ENCODE measurements at regions not wholly inside any gene's neighbourhood (a gene's known extent, or its start where the extent isn't known, plus 50 kb on each side); places are given as distances from the start of the nearest gene placed in this dataset.
"Not testable (repeated sequence)": the region's sequence is repeated elsewhere in the genome, so short reads cannot be mapped to it uniquely, and the experiment has no call there.

DNA sequence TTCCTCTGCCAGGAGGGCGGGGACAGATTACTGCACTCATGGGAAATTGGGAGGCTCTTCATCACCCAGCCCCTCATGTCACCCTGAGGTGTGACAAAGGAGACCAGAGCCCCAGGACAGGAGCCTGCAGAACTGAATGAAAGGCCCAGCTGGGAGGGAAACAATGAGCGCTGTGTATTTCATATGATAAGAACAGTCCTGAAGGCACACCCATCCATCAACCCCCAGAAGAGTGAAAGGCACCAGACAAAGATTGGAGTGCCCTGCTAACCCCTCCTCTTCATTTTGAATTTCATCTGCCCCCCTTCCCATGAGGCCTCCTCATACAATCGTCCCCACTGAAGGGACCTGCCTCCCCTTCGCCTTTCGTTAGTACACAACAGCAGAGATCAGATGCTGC lies 160.0 kb upstream of the PRICKLE2 start:
- no peak for DNase-seq

DNA sequence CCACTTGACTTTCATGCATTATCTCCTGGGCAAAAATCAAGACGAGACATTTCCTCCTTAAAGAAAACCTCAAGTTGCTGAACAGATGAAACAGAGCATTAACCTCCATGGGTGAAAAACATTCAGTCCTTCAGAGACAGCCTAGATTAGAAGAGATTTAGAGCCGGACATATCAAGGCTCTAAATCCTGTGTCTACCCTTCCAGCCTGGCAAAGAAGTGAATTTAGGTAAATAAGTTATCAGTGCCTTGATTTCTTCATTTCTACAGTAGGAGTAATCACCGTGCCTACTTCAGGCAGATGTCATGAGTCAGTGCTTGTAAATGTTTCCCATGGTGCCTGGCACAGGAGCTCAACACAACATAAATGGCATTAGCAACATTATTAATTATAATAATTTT lies 159.3 kb upstream of the PRICKLE2 start:
- no peak for DNase-seq

DNA sequence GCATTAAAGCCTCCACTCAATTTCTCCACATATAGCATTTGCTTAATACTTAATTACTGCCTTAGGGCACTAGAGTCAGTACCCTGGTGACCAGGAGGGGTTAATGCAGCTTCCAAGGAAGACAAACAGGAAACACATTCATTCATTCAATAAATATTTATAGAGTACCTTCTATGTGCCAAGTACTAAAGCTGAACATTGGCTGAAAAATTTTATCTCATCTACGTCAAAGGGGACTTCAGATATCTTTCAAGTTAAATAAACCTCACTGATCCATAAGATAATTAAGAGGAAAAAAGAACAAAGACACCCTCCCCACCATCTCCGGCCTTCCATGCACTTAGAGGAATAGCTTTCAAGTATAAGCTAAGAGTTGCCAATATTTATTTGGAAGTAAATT lies 156.9 kb upstream of the PRICKLE2 start:
- no peak for DNase-seq

DNA sequence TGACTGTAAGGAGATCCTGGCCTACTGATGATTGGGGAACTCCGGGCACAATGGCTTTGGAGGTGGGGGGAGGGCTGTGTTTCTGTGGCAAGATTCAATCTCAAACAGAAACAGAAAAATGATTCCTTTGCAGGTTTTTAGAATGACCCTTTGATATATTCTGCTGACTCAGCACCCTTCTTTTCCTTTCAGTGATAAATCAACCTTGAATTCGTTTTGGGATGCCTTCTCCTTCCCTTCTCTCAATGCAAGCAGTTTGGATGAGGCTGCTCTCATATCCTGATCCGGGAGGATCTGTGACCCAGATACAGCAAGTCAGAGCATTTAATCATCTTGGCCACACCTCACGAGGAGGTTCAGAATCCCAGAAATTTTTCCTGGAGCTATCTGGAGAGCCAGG lies 156.1 kb upstream of the PRICKLE2 start:
- DNase-seq = no peak

DNA sequence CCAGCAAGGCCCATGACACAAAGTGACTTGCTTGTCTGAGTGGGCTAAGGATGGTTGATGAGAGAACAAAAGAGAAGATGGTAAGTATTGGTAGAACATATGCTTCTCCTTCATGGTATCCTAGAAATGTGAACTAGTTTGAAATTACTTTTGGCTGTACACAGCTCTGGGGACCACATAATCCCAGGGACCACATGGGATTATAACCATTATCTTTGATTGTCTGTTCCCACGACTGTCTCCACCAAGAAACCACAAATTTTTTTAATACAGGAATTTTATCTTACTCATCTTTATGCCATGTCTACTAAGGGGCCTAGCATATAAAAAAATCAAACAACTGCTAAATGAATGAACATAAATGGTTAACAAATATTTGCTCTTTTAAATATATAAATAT lies 155.3 kb upstream of the PRICKLE2 start:
- no peak for DNase-seq

DNA sequence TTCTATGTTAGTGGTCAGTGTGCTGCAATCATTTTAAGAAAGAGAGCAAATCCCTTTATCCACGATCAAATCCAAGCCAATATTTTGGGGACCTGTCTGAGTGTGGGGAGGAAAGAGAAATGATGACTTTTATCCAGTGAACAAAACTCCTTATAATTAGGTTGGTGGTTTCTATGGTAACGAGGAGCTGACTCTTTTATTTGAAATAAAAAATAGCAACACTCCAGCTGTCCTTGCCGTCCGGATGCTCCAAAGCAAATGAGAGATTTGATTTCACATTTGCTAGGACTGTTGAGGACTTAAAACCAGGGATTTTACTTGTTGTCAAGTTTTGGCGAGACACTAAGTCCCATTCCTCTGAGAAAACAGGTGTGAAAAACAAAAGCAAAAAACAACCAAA lies 154.0 kb upstream of the PRICKLE2 start:
- no peak for DNase-seq

DNA sequence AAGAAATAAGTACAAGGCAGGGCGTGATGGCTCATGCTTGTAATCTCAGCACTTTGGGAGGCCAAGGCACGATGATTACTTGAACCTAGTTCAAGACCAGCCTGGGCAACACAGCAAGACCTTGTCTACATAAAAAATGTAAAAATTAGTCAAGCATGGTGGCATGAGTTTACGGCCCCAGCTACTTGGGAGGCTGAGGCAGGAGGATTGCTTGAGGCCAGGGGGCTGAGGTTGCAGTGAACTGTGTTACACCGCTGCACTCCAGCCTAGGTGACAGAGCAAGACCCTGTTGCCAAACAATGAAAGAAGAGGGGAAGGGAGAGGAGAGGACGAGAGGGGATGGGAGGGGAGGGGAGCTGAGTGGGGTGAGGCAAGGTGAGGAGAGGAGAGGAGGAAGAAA lies 152.7 kb upstream of the PRICKLE2 start:
- no peak for DNase-seq

DNA sequence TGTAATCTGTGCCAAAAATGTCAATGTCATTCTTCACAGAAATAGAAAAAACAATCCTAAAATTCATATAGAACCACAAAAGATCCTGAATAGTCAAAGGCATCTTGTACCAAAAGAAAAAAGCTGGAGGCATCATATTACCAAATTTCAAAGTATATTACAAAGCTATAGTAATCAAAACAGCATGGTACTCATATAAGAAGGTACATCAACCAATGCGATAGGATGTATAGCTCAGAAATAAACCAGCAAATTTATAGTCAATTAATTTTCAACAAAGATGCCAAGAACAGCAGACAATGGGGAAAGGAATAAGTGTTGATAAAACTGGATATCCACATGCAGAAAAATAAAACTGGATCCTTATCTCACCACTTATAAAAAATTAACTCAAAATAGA lies 150.5 kb upstream of the PRICKLE2 start:
- no peak for DNase-seq

DNA sequence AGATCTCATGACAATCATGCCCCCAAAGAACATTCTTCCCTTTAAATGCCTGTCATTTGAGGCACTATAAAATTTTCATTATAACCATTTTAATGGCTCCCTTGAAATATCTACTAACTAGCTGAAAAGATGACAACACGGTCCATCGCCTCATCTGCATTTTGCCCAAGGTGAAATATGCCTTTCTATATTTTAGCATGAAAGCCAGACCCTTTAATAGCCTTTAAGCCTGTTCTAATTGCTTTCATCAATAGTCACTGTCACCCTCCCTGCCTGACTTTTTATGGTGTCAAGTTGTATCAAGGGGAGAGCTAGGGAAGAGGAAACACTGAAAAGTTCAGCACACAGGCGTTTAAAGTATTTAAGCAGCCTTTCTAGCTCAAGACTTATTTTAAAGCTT lies 144.1 kb upstream of the PRICKLE2 start:
- DNase-seq = no peak

DNA sequence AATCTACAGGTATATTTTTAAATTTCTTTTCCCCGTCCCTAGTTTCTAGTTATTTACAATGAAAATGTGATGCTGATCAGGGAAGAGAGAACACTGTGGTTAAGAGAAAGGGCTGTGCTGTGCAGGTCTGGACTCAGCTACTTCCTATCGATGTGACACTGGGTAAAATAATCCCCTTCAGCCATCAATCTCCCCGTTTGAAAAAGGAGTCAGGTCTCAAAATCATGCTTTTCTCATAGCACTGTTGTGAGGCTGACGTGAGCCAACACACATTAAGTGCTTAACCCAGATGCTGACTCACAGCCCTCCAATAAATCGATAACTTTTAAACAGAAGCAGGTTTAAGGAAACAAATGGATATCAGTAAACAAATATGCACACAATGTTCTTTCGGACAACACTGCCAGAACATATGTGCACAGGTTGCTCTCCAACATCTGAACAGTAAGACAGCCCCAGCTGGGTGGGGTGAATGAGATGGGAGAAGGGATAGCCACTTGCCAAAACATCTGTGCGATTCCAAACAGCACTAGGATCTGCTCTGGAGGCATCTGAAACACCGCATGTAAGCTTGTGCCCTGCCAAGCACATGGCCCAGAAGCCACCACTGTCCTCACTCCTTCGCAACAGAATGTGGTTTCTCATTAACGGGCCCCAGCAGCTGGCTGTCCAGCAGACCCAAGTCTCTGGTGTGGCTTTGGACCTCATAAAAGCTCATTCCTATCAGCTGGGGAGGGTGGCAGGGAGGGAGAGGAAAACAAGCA lies 143.2 kb upstream of the PRICKLE2 start:
- no peak for DNase-seq

DNA sequence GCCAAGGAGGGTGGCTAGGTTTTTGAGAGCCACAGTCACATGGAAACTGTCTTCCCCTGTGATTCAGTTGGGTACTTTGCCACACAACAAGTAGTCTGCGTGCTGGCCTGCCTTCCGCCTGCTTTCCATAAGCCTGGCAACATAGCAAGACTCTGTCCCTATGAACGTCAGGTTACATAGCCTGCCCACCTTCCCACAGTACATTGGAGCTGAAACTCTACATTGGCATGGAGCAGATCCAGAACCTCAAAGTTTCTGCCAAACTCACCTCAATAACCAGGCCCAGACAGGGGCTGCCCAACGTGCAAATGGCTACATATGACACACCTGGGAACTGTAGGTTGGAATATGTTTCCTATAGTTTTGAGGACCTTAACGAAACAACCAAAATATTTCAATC lies 140.6 kb upstream of the PRICKLE2 start:
- no peak for DNase-seq

DNA sequence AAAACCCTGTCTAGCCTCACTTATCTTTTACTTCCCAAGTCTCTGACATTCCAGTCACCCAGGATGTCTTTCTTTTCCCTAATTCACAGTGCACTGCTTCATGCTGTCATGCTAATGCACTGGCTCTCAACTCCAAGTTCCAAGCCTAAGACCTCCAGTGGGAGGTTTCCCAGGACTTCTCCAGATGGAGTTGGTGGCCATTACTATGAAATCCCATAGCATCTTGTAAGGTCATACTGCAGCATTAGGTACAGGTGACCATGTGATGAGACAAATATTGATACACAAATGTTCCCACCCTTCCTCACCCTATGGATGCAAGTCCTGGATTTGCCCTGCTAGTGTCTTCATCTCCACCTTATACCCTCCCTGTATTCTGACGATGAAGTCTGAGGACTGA lies 138.6 kb upstream of the PRICKLE2 start:
- no peak for DNase-seq

DNA sequence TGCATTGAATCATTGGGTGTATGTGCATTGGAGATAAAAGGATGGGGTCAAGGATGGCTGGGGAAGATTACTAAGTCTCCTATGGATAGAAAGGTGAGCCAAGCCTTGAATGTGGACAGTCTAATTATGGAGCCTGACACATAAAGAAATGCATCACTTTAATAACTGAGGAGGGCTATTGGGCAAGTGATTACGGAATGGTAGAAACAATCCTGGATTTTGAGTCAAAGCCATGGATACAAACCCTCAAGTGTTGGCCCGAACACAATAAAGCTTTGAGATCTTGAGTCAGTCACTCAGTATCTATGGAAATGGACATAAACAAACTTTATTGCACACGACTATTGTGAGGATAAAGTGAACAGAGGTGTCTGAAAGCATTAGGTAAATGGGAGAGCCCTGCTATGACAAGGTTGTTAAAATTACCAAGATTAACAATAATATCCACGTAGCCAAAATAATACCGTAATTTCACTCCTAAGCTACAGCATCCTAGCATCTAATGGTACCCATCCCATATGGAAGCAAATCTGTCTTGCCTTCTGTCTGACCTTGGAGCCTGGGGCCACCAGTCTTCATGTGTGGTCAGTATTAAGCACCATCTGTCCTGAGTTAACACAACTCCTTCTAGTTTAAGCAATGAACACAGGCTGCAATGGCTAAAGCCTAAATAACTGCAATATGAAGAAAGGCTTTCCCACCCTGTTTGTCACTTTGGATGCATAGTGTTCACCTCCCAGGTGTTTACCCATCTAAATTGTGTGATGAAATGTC lies 136.9 kb upstream of the PRICKLE2 start:
- DNase-seq = no peak

DNA sequence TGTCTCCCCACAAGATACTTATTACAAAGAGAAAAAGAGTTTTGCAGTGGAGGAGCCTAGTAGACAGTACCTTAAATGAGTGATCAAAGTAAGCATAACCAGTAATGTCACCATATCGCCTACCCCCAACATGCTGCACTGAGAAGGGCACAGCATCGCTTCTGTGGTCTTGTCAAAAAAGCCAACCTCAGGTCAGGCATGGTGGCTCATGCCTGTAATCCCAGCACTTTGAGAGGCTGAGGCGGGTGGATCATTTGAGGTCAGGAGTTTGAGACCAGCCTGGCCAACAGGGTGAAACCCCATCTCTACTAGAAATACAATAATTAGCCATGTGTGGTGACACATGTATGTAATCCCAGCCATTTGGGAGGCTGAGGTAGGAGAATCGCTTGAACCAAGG lies 135.8 kb upstream of the PRICKLE2 start:
- not testable (repeated sequence) for DNase-seq

DNA sequence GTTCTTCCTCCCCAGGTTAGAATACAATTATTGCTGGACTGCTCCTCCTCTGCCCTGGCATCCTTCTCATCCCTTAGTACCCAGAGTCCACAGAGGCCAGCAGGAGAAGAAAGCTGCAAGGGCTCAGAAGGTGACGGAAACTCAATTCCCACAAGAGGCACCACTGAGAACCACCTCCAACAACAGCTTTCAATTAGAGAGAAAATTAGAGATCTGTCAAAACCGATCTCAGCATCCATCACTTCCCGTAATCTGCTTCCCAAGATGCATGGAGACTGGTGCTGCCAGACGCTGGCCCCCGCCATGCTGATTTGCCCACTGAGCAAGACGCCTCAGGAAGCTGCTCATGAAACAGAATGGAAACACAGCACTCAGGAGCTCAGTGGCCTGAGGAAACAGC lies 135.0 kb upstream of the PRICKLE2 start:
- peak; percentile 89 for DNase-seq

DNA sequence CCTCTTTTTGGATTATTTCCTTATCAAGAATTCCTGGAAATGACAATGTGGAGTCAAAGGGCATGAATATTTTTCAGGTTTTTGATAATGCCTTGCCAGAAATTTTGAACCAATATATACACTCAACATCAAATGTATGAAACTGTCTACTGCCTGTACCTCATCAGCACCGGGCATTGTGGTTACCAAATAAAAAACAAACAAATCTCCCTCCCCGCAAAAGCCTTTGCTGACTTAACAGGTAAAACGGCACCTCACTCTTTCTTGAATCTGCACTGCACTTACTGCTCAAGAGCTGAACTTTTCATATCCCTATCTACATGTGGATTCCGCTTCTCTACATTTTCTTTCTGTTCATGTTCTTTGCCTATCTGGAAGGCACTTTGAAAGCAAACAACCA lies 134.5 kb upstream of the PRICKLE2 start:
- no peak for DNase-seq

DNA sequence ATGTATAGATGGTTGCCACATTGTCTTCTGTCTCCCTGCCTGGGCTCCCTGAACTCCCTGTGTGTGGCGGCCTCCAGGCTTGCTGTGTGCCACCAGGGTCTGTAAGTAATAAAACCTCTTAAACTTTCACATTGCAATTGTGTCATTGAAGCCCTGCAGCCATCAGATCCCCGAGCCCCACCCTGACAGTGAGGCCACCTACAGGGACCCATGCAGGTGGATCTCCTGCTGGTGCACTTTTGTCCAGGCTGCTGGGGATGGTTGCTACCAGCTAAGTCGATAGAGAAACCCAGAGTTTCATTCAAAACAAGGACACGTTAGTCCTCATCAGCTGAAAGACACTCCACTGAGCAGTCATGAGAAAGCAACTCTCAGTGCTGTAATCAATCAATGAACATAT lies 133.6 kb upstream of the PRICKLE2 start:
- no peak for DNase-seq

DNA sequence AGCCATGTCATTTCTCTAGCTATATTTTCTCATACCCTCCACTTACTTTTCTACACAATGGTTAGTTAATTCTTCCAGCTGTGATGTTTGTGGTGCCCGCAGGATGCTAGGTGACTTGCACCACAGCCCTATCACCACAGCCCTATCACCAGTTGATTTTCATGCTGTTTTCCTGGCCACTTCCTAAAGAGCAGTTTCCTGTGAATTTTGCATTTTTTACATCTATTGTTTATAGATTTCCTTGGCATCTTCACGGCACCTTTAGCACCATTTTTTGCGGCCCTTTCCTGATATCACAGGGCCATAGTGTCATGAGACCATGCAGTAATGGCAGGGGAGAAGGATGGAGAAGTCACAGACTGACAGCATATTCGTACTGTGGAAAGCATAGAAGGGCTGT lies 132.9 kb upstream of the PRICKLE2 start:
- no peak for DNase-seq

DNA sequence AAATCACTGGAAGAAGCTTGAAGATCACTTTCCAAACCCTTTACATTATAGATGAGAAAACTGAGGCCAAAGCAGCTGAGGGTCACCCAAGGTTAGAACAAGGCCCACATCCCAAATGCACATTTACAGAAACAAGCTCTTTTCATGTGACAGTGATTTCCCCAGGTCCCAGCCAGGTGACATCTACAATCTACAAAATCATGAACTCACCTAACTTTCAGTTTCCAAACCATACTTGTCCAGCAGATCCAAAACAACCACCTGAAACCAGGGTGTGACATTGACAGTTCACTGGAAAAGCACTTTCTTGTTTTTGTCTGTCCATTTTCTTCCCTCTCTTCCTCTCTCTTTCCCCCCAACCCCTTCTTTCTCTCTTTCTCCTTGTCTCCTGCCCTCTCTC lies 132.2 kb upstream of the PRICKLE2 start:
- no peak for DNase-seq

DNA sequence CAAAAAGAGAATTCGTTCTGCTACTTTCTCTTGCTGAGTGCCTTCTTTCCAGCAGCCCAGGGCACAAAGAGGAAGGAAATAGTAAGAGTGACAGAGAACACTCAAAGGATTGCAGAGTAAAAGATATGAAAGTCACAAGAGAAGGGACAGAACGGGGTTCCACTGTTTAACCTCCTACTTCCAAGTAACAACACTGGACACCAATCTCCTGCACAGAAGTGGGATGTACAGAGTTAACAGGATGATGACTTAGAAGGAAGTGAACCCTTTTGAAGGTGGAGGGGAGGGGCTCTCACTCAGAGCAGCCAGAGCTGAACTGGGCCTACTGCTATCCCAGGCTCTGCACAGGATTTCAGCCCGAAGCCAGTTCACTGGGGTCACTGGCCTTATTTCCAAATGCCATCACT lies 130.1 kb upstream of the PRICKLE2 start:
- no peak for DNase-seq

DNA sequence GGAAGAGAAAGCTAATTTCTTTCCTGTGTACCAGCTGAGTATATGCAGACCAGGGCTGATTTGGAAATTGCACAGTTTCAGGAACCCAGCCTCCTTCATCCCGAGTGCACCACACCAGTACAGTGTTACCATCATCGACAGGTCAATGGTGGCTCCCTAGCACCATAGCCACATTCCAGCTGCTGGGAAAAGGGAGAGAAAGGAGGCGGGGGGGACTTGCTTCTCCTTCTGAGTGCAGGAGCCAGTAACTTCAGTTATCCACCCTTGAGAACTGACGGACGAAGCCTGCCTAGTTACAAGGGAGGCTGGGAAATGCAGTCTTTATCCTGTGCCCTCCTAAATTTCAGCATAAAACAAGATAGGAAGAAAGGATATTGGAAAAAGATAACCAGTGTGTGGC lies 129.7 kb upstream of the PRICKLE2 start:
- DNase-seq = no peak

DNA sequence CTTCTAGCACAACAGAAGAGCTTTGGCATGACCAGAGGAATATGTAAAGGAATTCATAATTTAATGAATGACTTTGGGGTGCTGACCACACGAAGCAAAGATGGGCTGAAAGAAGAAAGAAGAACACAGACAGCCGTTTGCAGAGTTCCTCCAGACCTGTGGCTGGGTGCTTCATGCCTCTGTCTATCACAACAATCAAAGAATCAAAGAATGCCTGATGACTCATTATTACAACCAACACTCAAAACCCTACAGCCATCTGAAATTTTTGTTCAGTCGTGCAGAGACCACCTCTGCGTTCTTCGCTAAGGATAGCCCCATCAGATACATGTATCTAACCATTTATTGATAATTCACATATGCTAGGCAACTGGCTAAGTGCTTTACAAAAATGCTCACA lies 129.0 kb upstream of the PRICKLE2 start:
- no peak for DNase-seq

DNA sequence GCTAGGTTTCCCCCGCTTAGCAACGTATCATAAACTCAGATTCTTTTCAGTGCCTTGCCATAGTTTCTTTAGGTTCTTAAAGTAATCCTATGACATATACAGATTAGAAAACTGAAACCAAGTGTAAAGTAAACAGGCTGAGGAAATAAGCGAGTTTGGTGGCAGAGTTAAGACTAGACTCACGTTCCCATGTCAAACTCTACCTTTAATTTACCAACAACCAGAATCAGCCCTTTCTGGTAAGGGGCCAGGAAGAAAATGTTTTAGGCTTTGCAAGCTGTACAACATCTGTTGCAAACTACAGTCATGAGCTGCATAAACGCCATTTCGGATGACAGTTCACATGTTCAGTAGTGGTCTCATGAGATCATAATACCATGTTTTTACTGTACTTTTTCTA lies 128.0 kb upstream of the PRICKLE2 start:
- peak; percentile 62 for DNase-seq

DNA sequence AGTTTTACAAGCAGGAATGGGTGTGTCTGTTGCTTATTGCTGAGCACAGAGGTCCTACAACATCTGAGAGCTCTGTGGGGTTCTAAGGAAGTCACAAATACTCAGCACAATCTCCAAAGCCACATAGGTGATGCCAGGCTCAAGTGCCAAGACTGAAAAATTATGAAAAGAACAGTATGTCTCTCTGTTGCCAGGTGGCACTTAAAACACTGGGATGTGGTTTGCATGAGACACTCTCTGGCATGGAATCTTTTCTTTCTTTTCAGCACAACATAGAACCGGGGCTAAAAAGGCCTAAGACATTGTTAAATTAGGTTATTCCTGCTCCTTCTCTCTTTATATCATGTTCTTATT lies 127.3 kb upstream of the PRICKLE2 start:
- no peak for DNase-seq
